ENCODE measurements at regions not wholly inside any gene's neighbourhood (a gene's known extent, or its start where the extent isn't known, plus 50 kb on each side); places are given as distances from the start of the nearest gene placed in this dataset.

GRCh38 chr2:12896318-12896982 is 179.7 kb downstream of the TRIB2 start:
- Histone ChIP-seq H3K27me3 (ENCODE audit: insufficient read depth, low read length) (no peaks in the 10 kb centered on the region), H3K27ac (ENCODE audit: insufficient read length, low read depth, low read length) (no peak overlapping the region), H3K9ac (ENCODE audit: extremely low read depth, insufficient read length, low read length) (no peak overlapping the region), H3K79me2 (ENCODE audit: insufficient read depth, low read length) (no peaks in the 10 kb centered on the region), H2AFZ (ENCODE audit: low read length) (no peak overlapping the region), H3K4ac (ENCODE audit: low read depth, low read length) (no peak overlapping the region), H2BK12ac (ENCODE audit: insufficient read length, low read depth, low read length) (no peak overlapping the region), H3K18ac (ENCODE audit: insufficient read length, low read depth, low read length) (no peak overlapping the region), H2AK5ac (ENCODE audit: insufficient read length, low read length) (no peak overlapping the region), H4K20me1 (ENCODE audit: control insufficient read depth, insufficient read depth, insufficient read length) (no peaks in the 10 kb centered on the region), H2BK20ac (ENCODE audit: low read depth, low read length, poor library complexity, severe bottlenecking) (no peak overlapping the region), H4K91ac (ENCODE audit: insufficient read length, low read depth, low read length) (no peak overlapping the region), H2BK5ac (ENCODE audit: insufficient read length, low read length) (no peak overlapping the region), H3K14ac (ENCODE audit: insufficient read depth, low read length) (no peak overlapping the region), H4K5ac (ENCODE audit: insufficient read length, low read depth, low read length) (no peak overlapping the region), H3K23me2 (ENCODE audit: insufficient read length, low read depth, low read length, poor library complexity, severe bottlenecking) (no peaks in the 10 kb centered on the region), H3T11ph (ENCODE audit: low read length) (no peak overlapping the region), H3K9me3 (ENCODE audit: control insufficient read depth, low read depth, low read length) (no peaks in the 10 kb centered on the region), H3K56ac (ENCODE audit: insufficient read length, low read depth, low read length) (no peak overlapping the region), H4K8ac (replicated peaks; ENCODE audit: insufficient read length, low read depth, low read length) (no peak overlapping the region), H2BK15ac (ENCODE audit: low read depth, low read length) (no peak overlapping the region), H3K79me1 (ENCODE audit: insufficient read depth, low read depth, low read length, poor library complexity, severe bottlenecking) (no peaks in the 10 kb centered on the region), H3K4me1 (ENCODE audit: insufficient read depth, low read length) (no peaks in the 10 kb centered on the region), H2BK120ac (ENCODE audit: low read depth, low read length, poor library complexity, severe bottlenecking) (no peak overlapping the region), H3K23ac (ENCODE audit: insufficient read length, low read depth, low read length) (no peak overlapping the region), H3K4me2 (ENCODE audit: insufficient read depth, insufficient read length, low read length) (no peak overlapping the region)
- no peak for DNase-seq
- Mint-ChIP-seq H3K27ac (no peak overlapping the region), H3K9me3 (peaks cover 6 to 14% of the 10 kb centered on the region in 2 experiments), H3K4me1 (no peaks in the 10 kb centered on the region), H3K4me3 (no peak overlapping the region), H3K36me3 (ENCODE audit: insufficient read depth in 1 of 3, low read depth in 3 of 3) (0 out of 7 replicates have a peak, but pooled peaks cover 0 to 4% (median 0%) of the 10 kb centered on the region in 3 experiments), H3K27me3 (ENCODE audit: low read depth) (no peaks in the 10 kb centered on the region)
- TF ChIP-seq, protein P1, sequence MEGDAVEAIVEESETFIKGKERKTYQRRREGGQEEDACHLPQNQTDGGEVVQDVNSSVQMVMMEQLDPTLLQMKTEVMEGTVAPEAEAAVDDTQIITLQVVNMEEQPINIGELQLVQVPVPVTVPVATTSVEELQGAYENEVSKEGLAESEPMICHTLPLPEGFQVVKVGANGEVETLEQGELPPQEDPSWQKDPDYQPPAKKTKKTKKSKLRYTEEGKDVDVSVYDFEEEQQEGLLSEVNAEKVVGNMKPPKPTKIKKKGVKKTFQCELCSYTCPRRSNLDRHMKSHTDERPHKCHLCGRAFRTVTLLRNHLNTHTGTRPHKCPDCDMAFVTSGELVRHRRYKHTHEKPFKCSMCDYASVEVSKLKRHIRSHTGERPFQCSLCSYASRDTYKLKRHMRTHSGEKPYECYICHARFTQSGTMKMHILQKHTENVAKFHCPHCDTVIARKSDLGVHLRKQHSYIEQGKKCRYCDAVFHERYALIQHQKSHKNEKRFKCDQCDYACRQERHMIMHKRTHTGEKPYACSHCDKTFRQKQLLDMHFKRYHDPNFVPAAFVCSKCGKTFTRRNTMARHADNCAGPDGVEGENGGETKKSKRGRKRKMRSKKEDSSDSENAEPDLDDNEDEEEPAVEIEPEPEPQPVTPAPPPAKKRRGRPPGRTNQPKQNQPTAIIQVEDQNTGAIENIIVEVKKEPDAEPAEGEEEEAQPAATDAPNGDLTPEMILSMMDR (conservative IDR thresholded peaks at IDR 0.05): no peak
- no CpG with 5 or more reads among the region's 4 CpGs for WGBS (ENCODE audit: extremely low coverage, insufficient read length, low lambda C conversion rate)
